Skeletal muscle tissue (tissue), 3 donors: ENCODE measurements at regions not wholly inside any gene's neighbourhood (a gene's known extent, or its start where the extent isn't known, plus 50 kb on each side); places are given as distances from the start of the nearest gene placed in this dataset.

Experiments
- H3K27ac ChIP-seq: one replicate; pipeline ENCODE4 v1.7.0; 2013; ENCODE audit warnings: mild to moderate bottlenecking, low read depth, low read length, inconsistent platforms
- H3K27me3 ChIP-seq, 3 donors: one replicate each; pipeline ENCODE4 v1.7.0; 2013; ENCODE audit warnings: low read length in 3 of 3; ENCODE audit not compliant: control insufficient read depth in 3 of 3, insufficient read depth in 3 of 3
- H3K36me3 ChIP-seq, 3 donors: one replicate each; pipeline ENCODE4 v1.7.0; 2013; ENCODE audit warnings: low read length in 3 of 3; ENCODE audit not compliant: control insufficient read depth in 3 of 3, insufficient read depth in 3 of 3
- H3K4me1 ChIP-seq, 3 donors: one replicate each; pipeline ENCODE4 v1.7.0; 2013; ENCODE audit warnings: low read length in 3 of 3, mild to moderate bottlenecking in 3 of 3; ENCODE audit not compliant: control insufficient read depth in 3 of 3, insufficient read depth in 3 of 3
- H3K4me3 ChIP-seq, 3 donors: one replicate each; pipeline ENCODE4 v1.7.0; 2013; ENCODE audit warnings: low read length in 3 of 3
- H3K9ac ChIP-seq, 3 donors: one replicate each; pipeline ENCODE4 v1.7.0; 2013; ENCODE audit warnings: low read length in 3 of 3, mild to moderate bottlenecking in 3 of 3, moderate library complexity in 2 of 3, low read depth in 1 of 3
- H3K9me3 ChIP-seq, 3 donors: one replicate each; pipeline ENCODE4 v1.7.0; 2013; ENCODE audit warnings: low read length in 3 of 3; ENCODE audit not compliant: control insufficient read depth in 3 of 3
- donor health status: Osteomylitis.

DNA sequence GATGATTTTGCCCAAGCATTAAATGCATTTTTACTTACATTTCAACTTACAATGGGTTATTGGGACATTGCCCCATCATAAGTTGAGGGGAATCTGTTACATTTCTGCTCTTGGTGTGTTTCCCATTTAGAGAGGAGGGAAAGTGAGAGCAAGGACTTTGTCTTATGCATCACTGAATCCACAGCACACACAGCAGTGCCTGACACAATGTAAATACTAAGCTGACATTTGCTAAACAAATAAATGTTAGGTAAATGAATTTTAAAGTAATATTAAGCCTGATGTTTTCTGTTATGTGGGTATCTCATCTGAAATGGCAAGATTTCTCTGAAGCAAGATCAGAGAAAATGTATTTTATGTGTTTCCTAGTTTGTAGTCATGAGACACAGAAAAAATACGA lies 143.6 kb upstream of the STXBP5 start:
- peaks cover 0 to 3% (median 0%) of the 10 kb centered on the region in 3 donors for H3K4me1 ChIP-seq
- H3K4me3 ChIP-seq: no peak overlapping the region
- H3K36me3 ChIP-seq: no peaks in the 10 kb centered on the region
- H3K9ac ChIP-seq: no peak overlapping the region
- no peaks in the 10 kb centered on the region for H3K9me3 ChIP-seq
- H3K27me3 ChIP-seq: no peaks in the 10 kb centered on the region
- no peak overlapping the region for H3K27ac ChIP-seq

DNA sequence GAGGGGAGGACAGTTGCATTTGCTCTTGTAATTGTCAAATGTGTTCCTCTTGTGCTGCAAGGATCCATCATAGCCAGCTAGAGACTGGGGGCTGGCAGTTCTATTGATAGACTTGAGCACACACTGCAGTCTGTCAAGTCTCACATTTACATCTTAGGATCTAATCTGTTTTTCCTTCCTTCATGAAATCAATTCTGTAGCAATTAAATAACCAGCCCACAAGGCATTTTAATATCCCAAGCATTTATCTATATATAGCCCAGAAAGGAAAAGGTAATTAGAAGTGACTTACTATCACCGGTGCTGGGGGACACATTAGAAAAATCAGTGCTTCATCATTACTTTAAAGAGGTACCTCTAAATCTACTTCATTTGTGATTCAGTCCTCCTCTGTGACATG lies 143.0 kb upstream of the STXBP5 start:
- Histone ChIP-seq H3K9me3 (no peaks in the 10 kb centered on the region), H3K27ac (no peak overlapping the region)

DNA sequence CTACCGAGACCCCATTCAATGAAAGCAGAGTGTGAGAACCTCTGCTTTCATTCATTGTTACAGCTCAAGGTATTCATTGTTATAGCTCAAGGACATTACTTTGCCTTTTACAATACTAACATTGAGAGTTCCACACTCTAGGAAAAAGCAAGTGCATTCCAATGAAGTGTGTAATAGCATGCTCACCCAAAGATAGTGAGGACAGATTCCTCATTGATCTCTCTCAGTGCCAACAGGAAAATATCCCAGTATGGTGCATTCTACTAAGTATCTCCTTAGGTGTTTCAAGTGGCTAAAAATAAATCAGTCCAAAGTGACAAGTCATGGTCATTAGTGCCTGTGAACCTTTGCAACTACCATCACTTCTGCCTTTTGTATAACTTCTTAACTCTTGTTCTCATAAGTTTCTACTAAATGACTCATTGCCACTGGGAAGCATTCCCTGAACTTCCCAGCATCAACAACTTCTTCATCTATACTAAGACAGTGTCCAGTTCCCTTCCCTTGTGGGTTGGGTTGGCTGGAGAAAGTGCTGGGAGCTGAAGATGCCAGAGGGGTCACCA lies 140.7 kb upstream of the STXBP5 start:
- Histone ChIP-seq H3K36me3 (no peaks in the 10 kb centered on the region), H3K9me3 (no peaks in the 10 kb centered on the region), H3K27ac (no peak overlapping the region), H3K27me3 (no peaks in the 10 kb centered on the region), H3K4me3 (no peak overlapping the region), H3K4me1 (no peaks in the 10 kb centered on the region), H3K9ac (no peak overlapping the region)

More for the DNA sequence above, 143.0 kb upstream of the STXBP5 start:
- H3K4me3 ChIP-seq: no peak overlapping the region
- H3K36me3 ChIP-seq: no peaks in the 10 kb centered on the region
- H3K4me1 ChIP-seq: no peaks in the 10 kb centered on the region
- H3K27me3 ChIP-seq: no peaks in the 10 kb centered on the region
- no peak overlapping the region for H3K9ac ChIP-seq

DNA sequence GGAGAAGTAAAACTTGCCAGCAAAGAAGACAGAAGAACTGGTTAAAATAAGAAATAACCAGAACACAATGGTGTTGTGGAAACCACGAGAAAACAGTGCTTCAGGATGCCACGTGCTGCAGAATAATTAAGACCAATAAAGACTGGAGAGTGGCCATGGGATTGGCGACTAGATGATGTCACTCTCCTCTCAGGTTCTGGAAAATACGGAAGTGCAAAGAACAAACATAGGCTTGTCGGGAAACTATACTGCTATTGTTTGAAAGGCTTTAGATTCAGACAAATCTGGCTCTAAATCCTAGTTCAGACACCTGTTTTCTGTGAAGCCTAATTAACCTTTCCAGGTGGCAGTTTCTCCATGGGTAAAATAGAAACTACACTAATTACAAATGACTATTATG lies 138.4 kb upstream of the STXBP5 start:
- Histone ChIP-seq H3K27ac (no peak overlapping the region), H3K4me3 (no peak overlapping the region), H3K9me3 (peaks cover 0 to 5% (median 3%) of the 10 kb centered on the region in 3 donors), H3K4me1 (no peaks in the 10 kb centered on the region), H3K9ac (no peak overlapping the region), H3K36me3 (no peaks in the 10 kb centered on the region), H3K27me3 (no peaks in the 10 kb centered on the region)

DNA sequence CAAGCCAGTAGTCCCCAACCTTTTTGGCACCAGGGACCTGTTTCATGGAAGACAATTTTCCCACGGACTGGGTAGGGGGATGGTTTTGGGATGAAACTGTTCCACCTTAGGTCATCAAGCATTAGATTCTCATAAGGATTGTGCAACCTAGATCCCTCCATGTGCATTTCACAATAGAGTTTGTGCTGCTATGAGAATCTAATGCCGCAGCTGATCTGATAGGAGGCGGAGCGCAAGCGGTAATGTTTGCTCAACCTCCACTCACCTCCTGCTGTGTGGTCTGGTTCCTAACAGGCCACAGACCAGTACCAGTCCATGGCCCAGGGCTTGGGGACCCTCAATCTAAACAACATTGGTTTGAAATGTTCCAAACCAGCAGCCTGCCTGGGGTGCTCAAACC lies 137.0 kb upstream of the STXBP5 start:
- peaks cover 0 to 5% (median 3%) of the 10 kb centered on the region in 3 donors for H3K9me3 ChIP-seq
- H3K27ac ChIP-seq: no peak overlapping the region
- H3K4me3 ChIP-seq: no peak overlapping the region
- no peak overlapping the region for H3K9ac ChIP-seq
- H3K27me3 ChIP-seq: no peaks in the 10 kb centered on the region
- no peaks in the 10 kb centered on the region for H3K4me1 ChIP-seq
- H3K36me3 ChIP-seq: no peaks in the 10 kb centered on the region

DNA sequence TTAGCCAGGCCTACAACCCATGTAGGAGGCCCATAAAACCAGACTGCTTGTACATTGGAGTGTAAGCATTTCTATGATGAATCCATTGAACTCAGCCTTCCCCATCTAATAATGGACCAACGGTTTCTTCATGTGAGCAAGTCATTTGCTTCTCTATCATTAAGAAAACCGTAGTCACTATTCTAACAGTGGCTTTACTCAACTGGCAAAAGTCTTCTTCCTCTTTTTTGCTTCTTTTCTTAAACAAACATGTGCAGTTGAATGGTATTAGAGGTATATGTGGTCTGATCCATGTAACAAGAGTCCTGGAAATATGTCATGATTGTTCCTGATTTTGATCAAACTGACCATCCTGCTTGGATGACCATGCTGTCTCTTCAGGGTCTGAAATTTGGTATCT lies 132.4 kb upstream of the STXBP5 start:
- no peaks in the 10 kb centered on the region for H3K4me1 ChIP-seq
- no peaks in the 10 kb centered on the region for H3K36me3 ChIP-seq
- H3K27ac ChIP-seq: no peak overlapping the region
- H3K9me3 ChIP-seq: peaks cover 0 to 5% (median 3%) of the 10 kb centered on the region in 3 donors
- H3K4me3 ChIP-seq: no peak overlapping the region
- H3K27me3 ChIP-seq: no peaks in the 10 kb centered on the region
- H3K9ac ChIP-seq: no peak overlapping the region

DNA sequence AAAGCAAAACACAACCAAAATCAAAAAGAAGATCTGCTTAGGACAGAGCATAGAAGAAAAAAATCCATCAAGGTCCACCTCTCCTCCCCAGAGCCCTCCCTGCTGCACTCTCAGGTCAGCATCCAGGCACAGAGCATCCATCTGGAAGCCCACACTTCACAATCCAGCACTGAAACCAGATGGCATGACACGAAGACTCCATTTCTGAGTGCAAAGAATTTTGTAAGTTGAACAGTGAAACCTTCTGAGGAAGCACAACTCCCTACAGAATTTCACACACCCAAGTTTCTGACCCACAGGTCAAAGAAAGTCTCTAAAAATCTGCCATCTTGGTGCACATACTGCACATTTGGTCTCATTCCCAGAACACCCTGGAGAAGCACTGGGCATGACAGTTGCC lies 128.8 kb upstream of the STXBP5 start:
- H3K9ac ChIP-seq: no peak overlapping the region
- no peak overlapping the region for H3K4me3 ChIP-seq
- no peak overlapping the region for H3K27ac ChIP-seq
- H3K27me3 ChIP-seq: no peaks in the 10 kb centered on the region
- no peaks in the 10 kb centered on the region for H3K9me3 ChIP-seq
- H3K36me3 ChIP-seq: no peaks in the 10 kb centered on the region
- H3K4me1 ChIP-seq: peaks cover 0 to 4% (median 0%) of the 10 kb centered on the region in 3 donors

DNA sequence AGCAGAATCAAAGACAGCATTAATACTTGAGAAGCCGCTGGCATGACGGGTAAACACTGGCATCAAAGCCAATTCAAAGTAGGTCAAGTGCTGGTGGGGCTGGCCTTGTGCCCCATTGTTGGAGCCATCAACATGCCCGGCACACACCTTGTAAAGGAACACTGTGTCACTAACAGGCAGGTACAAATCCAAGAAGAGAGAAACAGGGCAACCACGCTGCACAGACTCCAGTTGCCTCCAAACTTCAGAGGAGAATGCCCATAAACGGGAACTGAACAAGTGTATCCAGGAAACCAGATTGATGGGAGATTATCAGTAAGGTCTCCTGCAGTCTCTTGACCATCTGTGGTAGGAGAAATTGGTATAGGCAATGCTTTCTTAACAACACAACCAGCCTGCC lies 127.0 kb upstream of the STXBP5 start:
- no peak overlapping the region for H3K4me3 ChIP-seq
- H3K36me3 ChIP-seq: no peaks in the 10 kb centered on the region
- no peaks in the 10 kb centered on the region for H3K9me3 ChIP-seq
- H3K27me3 ChIP-seq: no peaks in the 10 kb centered on the region
- H3K4me1 ChIP-seq: peaks cover 0 to 4% (median 0%) of the 10 kb centered on the region in 3 donors
- no peak overlapping the region for H3K9ac ChIP-seq
- no peak overlapping the region for H3K27ac ChIP-seq

DNA sequence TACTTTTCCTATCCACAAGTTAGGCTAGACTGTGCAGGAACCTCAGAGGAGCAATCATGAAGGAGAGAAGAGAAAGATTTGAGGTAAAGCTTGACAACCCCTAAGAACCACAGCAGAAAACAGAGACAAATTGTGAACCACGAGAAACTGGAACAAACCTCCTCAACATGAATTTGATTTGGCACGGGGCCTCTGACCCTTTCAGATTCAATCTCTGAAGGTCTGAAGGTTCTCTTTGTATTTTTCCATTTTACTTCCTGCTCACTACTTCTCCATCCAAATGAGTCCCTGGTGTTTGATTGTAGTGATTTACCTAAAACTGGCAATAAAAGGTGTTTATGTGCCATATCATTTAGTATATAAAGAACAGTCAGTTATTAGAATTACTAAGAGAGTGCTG lies 126.1 kb upstream of the STXBP5 start:
- H3K4me1 ChIP-seq: peaks cover 0 to 4% (median 0%) of the 10 kb centered on the region in 3 donors
- H3K27me3 ChIP-seq: no peaks in the 10 kb centered on the region
- no peak overlapping the region for H3K4me3 ChIP-seq
- H3K27ac ChIP-seq: no peak overlapping the region
- no peaks in the 10 kb centered on the region for H3K9me3 ChIP-seq
- H3K36me3 ChIP-seq: no peaks in the 10 kb centered on the region
- no peak overlapping the region for H3K9ac ChIP-seq

DNA sequence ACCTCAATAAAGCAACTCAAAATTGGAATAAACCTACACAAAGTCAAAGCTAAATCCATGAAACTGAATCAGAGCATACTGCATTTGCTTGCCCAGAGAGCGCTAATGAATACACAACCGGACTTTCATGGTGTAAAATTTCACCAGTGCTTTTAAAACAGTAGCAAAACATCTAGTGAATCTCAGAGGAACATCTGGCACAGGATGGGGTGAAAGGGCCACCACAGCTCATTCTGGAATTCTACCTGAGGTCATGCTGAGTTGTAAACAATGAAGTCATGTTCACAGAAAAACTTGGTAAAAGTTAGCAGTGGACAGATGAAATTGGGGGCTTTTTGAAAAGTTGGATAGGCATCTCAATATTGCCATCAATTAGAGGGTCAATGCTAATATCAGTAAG lies 125.6 kb upstream of the STXBP5 start:
- H3K27me3 ChIP-seq: no peaks in the 10 kb centered on the region
- peaks cover 0 to 4% (median 0%) of the 10 kb centered on the region in 3 donors for H3K4me1 ChIP-seq
- no peaks in the 10 kb centered on the region for H3K36me3 ChIP-seq
- no peak overlapping the region for H3K9ac ChIP-seq
- H3K27ac ChIP-seq: no peak overlapping the region
- no peaks in the 10 kb centered on the region for H3K9me3 ChIP-seq
- no peak overlapping the region for H3K4me3 ChIP-seq
